SHP77 (cell line): ENCODE measurements at regions not wholly inside any gene's neighbourhood (a gene's known extent, or its start where the extent isn't known, plus 50 kb on each side); places are given as distances from the start of the nearest gene placed in this dataset.
"Not testable (repeated sequence)": the region's sequence is repeated elsewhere in the genome, so short reads cannot be mapped to it uniquely, and the experiment has no call there.

Source experiments
- DNase-seq, 2 experiments: peaks; one replicate each; lab custom pipeline; 2025; lab: John Stamatoyannopoulos, UW

DNA sequence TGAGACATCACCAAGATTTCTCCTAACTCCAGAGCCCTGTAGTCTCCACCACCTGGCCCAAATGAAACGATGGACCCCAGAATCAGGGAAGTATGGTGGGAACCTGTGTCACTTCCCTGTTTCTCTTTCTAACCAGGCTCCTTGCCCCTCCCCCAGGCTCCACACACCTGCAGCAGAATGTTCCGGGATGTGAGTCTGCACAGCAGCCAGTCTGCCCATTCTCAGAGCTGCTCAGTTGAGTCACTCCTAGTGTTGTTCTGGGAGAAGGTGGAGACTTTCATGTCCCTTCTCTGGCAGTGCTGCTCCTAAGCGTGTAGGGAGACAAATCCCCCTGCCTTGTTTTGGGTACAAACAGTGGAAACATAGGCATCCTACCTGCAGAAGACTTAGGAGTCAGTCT lies 76.0 kb upstream of the XPA start:
- DNase-seq, result no peak

- DNase-seq, result no peak
Measured at GRCh38 chr9:97773723-97774122, 76.6 kb upstream of the XPA start.

DNA sequence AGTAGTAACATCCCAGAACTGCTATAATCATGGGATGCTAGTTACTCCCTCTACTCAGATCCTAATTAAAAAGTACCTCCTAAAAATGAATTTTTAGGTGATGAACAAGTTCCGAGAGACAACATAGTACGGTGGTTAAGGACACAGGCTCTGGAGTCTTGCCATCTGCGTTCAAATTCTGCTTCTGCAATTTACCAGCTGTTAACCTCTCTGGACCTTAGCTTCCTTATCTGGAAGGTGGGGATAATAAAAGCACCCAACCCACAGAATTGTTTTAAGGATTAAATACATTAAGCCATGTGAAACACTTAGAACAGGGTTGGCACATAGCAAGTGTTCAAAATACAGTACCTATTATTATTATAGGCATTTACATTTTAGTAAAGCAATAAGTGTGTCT lies 77.5 kb upstream of the XPA start:
- no peak for DNase-seq

DNA sequence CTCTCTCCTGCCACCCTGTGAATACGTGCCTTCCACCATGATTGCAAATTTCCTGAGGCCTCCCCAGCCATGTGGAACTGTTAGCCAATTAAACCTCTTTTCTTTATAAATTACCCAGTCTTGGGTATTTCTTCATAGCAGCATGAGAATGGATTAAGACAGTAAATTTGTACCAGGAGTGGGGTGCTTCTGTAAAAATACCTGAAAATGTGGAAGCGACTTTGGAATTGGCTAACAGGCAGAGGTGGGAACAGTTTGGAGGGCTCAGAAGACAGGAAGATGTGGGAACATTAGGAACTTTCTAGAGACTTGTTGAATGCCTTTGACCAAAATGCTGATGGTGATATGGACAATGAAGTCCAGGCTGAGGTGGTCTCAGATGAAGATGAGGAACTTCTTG lies 74.3 kb upstream of the FOXE1 start:
- not testable (repeated sequence) for DNase-seq

DNA sequence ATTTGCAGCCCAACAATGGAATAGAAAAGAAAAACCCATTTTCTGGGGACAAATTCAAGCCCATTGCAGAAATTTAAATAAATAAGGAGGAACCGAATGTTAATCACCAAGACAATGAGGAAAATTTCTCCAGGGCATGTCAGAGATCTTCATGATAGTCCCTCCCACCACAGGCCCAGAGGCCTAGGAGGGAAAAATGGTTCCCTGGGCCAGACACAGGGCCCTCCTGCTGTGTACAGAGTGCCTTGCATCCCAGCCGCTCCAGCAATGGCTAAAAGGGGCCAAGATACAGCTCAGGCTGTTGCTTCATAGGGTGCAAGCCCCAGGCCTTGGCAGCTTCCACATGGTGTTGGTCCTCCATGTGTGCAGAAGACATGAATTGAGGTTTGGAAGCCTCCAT lies 73.4 kb upstream of the FOXE1 start:
- DNase-seq, result no peak

GRCh38 chr9:97781902-97782301 lies 71.1 kb upstream of the FOXE1 start:
- DNase-seq, result no peak

- no peak for DNase-seq
Measured at GRCh38 chr9:97786341-97786740, 66.7 kb upstream of the FOXE1 start.

DNA sequence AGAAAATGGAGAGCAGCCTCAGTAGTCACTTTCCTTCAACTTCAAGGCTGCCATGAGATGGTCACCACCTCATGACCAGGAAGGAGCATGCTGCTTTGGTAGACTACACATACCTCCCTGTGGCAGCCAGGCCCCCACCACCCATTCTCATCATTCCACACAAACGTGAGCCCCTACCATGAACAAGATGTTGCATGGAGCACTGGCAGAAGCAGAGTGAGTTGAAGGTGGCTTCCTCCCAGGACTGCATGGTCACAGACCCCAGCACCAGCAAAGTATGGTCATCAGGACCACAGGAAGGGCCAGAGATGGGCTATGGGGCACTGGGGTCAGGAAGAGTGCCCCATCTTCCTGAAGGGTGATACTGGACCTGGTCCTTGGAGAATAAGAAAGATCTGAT lies 65.5 kb upstream of the FOXE1 start:
- no peak for DNase-seq

GRCh38 chr9:97788763-97789663 lies 64.0 kb upstream of the FOXE1 start:
- no peak for DNase-seq

DNA sequence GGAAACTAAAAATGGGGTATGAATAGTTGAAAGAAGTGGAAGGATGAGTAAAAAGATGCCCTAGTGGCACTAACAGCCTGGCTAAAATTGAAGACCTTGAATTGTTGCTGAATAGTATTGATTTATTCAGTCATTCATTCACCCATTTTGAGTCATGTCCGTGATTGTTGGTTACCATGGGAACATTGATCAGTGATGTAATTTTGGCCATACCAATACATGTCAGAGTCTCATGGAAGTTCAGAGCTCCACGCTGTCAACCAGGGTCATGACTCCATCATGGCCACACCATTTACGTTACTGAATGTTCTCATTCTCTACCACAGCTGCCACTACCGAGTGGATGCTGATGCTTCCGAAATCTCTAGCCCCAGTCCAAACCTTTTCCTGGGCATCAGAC lies 62.5 kb upstream of the FOXE1 start:
- no peak for DNase-seq

GRCh38 chr9:97791542-97791941 lies 61.5 kb upstream of the FOXE1 start:
- DNase-seq, result no peak

GRCh38 chr9:97793067-97793466 lies 60.0 kb upstream of the FOXE1 start:
- DNase-seq, result no peak

DNA sequence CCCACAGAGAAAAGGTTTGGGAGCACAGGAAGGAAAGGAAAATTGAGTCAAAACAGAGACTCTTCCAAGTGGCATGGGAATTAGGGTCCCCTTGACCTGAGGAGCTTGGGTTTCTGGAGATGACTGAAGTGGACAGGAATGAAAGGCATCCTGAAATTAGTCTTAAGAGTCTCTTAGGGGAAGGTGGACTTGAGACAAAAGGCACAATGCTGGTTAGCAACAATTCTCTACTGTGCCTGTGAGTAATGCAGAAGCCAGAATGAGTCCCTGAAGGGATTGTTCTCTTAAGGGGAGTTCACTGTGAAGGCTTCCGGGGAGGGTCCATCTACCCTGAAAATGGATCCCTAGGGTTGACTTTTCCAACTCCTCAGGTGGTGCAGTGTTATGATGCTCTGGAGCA lies 58.4 kb upstream of the FOXE1 start:
- DNase-seq, result no peak

- DNase-seq, result not testable (repeated sequence)
Measured at GRCh38 chr9:97796176-97796575, 56.9 kb upstream of the FOXE1 start.

- DNase-seq, result no peak
Measured at GRCh38 chr9:97801180-97801579, 51.8 kb upstream of the FOXE1 start.

DNA sequence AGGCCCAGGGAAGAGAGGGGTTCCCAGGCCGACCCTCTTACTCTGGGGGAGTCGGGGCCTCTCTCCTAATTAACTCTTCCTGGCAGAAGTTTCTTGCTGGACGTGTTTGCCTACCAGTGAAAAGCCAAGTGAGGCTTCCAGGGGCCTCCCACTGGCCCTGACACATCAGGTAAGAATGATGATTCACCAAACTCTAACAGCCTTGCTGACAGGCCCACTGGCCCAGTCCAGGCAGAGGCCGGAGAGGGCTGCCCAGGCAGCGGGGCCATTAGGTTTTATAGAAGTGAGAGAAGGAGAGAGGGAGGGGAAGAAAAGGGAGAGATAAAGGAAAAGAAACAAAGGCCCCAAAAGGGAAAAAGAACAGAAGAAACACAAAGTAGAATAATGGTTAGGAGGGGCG lies 50.8 kb upstream of the FOXE1 start:
- no peak for DNase-seq

DNA sequence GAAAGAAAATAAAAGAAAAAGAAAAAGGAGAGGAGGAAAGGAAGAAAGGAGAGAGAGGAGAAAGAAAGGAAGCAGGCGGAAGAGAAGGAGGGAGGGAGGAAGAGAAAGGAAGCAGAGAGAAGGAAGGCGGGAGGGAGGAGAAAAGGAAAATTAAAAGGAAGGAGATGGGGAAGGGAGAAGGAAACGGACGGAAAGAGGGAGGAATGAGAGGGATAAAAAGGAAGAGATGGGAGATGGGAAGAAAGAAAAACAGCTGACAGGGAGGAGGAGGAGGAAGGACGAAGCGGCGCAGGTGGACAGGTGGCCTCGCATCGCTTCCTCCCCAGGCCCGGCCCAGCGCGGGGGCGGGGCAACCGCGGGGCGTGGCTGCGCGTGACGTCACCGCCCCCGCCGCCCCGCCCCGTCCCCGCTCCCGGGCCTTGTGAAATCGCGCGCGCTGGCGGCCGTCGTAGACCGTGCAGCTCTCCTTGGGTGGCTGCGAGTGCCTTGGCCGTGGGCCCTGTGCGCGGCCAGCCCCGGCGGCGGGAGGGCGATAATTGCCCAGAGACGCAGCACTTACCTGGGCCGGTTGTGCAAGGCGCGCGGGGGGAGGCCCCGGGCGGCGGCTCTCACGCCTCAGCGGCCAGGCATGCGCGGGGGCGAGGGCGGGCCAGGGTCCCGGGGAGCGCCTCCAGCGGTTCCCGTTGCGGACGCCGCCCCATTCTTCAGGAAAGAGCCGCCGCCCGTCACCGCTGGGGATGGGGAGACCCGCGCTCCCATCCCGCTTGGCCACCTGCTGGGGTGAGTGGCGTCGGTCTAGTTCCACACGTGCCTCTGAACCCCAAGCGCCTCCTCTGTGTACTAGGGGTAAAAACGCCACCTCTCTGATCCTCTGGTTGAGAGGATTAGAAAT lies 49.6 kb upstream of the FOXE1 start:
- peak; percentile 39 to 66 for DNase-seq
